ENCODE measurements at regions not wholly inside any gene's neighbourhood (a gene's known extent, or its start where the extent isn't known, plus 50 kb on each side); places are given as distances from the start of the nearest gene placed in this dataset.

- no peak for DNase-seq (ENCODE audit: low spot score)
- Mint-ChIP-seq H3K27ac (no peak overlapping the region), H3K9me3 (no peaks in the 10 kb centered on the region), H3K27me3 (ENCODE audit: insufficient read depth, low read depth, poor library complexity) (peaks cover 2% of the 10 kb centered on the region), H3K4me3 (no peak overlapping the region), H3K36me3 (ENCODE audit: low read depth) (no peaks in the 10 kb centered on the region), H3K4me1 (peaks cover 7% of the 10 kb centered on the region; the same call in 2 of the 3 replicates)
- no peak overlapping the region for H2AFZ ChIP-seq
- no peak for ATAC-seq
- no peaks in the 10 kb centered on the region for H4K20me1 ChIP-seq (replicated peaks; ENCODE audit: insufficient read depth)
- H3K79me2 ChIP-seq (replicated peaks; ENCODE audit: insufficient read depth), result no peaks in the 10 kb centered on the region
- no peaks in the 10 kb centered on the region for H3F3A ChIP-seq (replicated peaks; ENCODE audit: low read depth)
- no peaks in the 10 kb centered on the region for H3K36me3 ChIP-seq (ENCODE audit: insufficient read depth)
- H3K4me3 ChIP-seq, result no peak overlapping the region
- no peak for TF ChIP-seq ETS1 (IDR thresholded peaks at IDR 0.05)
- no peak for TF ChIP-seq REST (IDR thresholded peaks at IDR 0.05; ENCODE audit: unreplicated experiment)
- TF ChIP-seq EZH2phosphoT487 (IDR thresholded peaks at IDR 0.05; ENCODE audit: unreplicated experiment), result no peak
- no peak for TF ChIP-seq CTCF (conservative IDR thresholded peaks at IDR 0.05; ENCODE audit: low read depth in 2 of 2)
- no peak for TF ChIP-seq STAT1 (IDR thresholded peaks at IDR 0.05; ENCODE audit: unreplicated experiment)
- TF ChIP-seq EZH2 (IDR thresholded peaks at IDR 0.05; ENCODE audit: low read depth, unreplicated experiment), result no peak
- no peak overlapping the region for H3K27ac ChIP-seq (ENCODE audit: low read depth)
- H3K4me2 ChIP-seq, result no peak overlapping the region
- H3K9me2 ChIP-seq (ENCODE audit: insufficient read depth), result peaks cover 24% of the 10 kb centered on the region
- no peaks in the 10 kb centered on the region for H3K4me1 ChIP-seq (ENCODE audit: insufficient read depth)
- H3K27me3 ChIP-seq (ENCODE audit: insufficient read depth), result no peaks in the 10 kb centered on the region
Observed at GRCh38 chr16:13803974-13804373, 116.0 kb upstream of the ERCC4 start.

- Histone ChIP-seq H2AFZ (no peak overlapping the region), H3K4me1 (ENCODE audit: insufficient read depth) (no peaks in the 10 kb centered on the region), H3K4me2 (no peak overlapping the region), H3K27me3 (ENCODE audit: insufficient read depth) (no peaks in the 10 kb centered on the region), H3K27ac (ENCODE audit: low read depth) (no peak overlapping the region), H3F3A (replicated peaks; ENCODE audit: low read depth) (no peaks in the 10 kb centered on the region), H4K20me1 (replicated peaks; ENCODE audit: insufficient read depth) (no peaks in the 10 kb centered on the region), H3K36me3 (ENCODE audit: insufficient read depth) (no peaks in the 10 kb centered on the region), H3K79me2 (replicated peaks; ENCODE audit: insufficient read depth) (no peaks in the 10 kb centered on the region), H3K9me2 (ENCODE audit: insufficient read depth) (peaks cover 13% of the 10 kb centered on the region), H3K4me3 (no peak overlapping the region)
- Mint-ChIP-seq H3K36me3 (ENCODE audit: low read depth) (no peaks in the 10 kb centered on the region), H3K27ac (no peak overlapping the region), H3K4me3 (no peak overlapping the region), H3K9me3 (no peaks in the 10 kb centered on the region), H3K4me1 (peaks cover 9% of the 10 kb centered on the region; the same call in 2 of the 3 replicates), H3K27me3 (ENCODE audit: insufficient read depth, low read depth, poor library complexity) (peaks cover 2% of the 10 kb centered on the region)
- DNase-seq (ENCODE audit: low spot score) (no peak), ATAC-seq (no peak)
- TF ChIP-seq CTCF (conservative IDR thresholded peaks at IDR 0.05; ENCODE audit: low read depth in 2 of 2), result no peak
- TF ChIP-seq EZH2phosphoT487 (IDR thresholded peaks at IDR 0.05; ENCODE audit: unreplicated experiment), result no peak
- TF ChIP-seq JUNB (IDR thresholded peaks at IDR 0.05; ENCODE audit: unreplicated experiment), result no peak
- no peak for TF ChIP-seq STAT1 (IDR thresholded peaks at IDR 0.05; ENCODE audit: unreplicated experiment)
- TF ChIP-seq ZNF331 (CRISPR knock-in tag; IDR thresholded peaks at IDR 0.05; ENCODE audit: low read depth), result no peak
- no peak for TF ChIP-seq NANOG (IDR thresholded peaks at IDR 0.05; ENCODE audit: borderline replicate concordance)
Observed at GRCh38 chr16:13805951-13806350, 114.0 kb upstream of the ERCC4 start.
